ENCODE measurements at regions not wholly inside any gene's neighbourhood (a gene's known extent, or its start where the extent isn't known, plus 50 kb on each side); places are given as distances from the start of the nearest gene placed in this dataset.
"Not testable (repeated sequence)": the region's sequence is repeated elsewhere in the genome, so short reads cannot be mapped to it uniquely, and the experiment has no call there.

- no peak for DNase-seq (ENCODE audit: low spot score)
These were observed 186.4 kb upstream of the ERCC4 start for GRCh38 chr16:13733561-13733960.

GRCh38 chr16:13739621-13740373 is 180.2 kb upstream of the ERCC4 start:
- DNase-seq (ENCODE audit: low spot score) = not testable (repeated sequence)

- DNase-seq (ENCODE audit: low spot score) = no peak
These were observed 177.0 kb upstream of the ERCC4 start for GRCh38 chr16:13742928-13743327.

- no peak for DNase-seq (ENCODE audit: low spot score)
These were observed 176.4 kb upstream of the ERCC4 start for GRCh38 chr16:13743571-13743970.

- no peak for DNase-seq (ENCODE audit: low spot score)
These were observed 163.4 kb upstream of the ERCC4 start for GRCh38 chr16:13756411-13757140.

GRCh38 chr16:13766334-13766733 is 153.6 kb upstream of the ERCC4 start:
- no peak for DNase-seq (ENCODE audit: low spot score)

- DNase-seq (ENCODE audit: low spot score) = no peak
These were observed 152.7 kb upstream of the ERCC4 start for GRCh38 chr16:13767215-13767614.

GRCh38 chr16:13768471-13768870 is 151.5 kb upstream of the ERCC4 start:
- no peak for DNase-seq (ENCODE audit: low spot score)

- DNase-seq (ENCODE audit: low spot score) = no peak
These were observed 149.5 kb upstream of the ERCC4 start for GRCh38 chr16:13770436-13770835.

GRCh38 chr16:13772782-13773181 is 147.2 kb upstream of the ERCC4 start:
- no peak for DNase-seq (ENCODE audit: low spot score)

GRCh38 chr16:13779676-13780075 is 140.3 kb upstream of the ERCC4 start:
- no peak for DNase-seq (ENCODE audit: low spot score)

- DNase-seq (ENCODE audit: low spot score) = no peak
These were observed 139.4 kb upstream of the ERCC4 start for GRCh38 chr16:13780406-13781168.

GRCh38 chr16:13781169-13781564 is 138.8 kb upstream of the ERCC4 start:
- no peak for DNase-seq (ENCODE audit: low spot score)

GRCh38 chr16:13781575-13782338 is 138.2 kb upstream of the ERCC4 start:
- DNase-seq (ENCODE audit: low spot score) = no peak

- DNase-seq (ENCODE audit: low spot score) = no peak
These were observed 128.9 kb upstream of the ERCC4 start for GRCh38 chr16:13791095-13791494.

- no peak for DNase-seq (ENCODE audit: low spot score)
These were observed 126.0 kb upstream of the ERCC4 start for GRCh38 chr16:13793841-13794409.

- DNase-seq (ENCODE audit: low spot score) = no peak
These were observed 124.8 kb upstream of the ERCC4 start for GRCh38 chr16:13795131-13795530.

- DNase-seq (ENCODE audit: low spot score) = no peak
These were observed 122.2 kb upstream of the ERCC4 start for GRCh38 chr16:13797718-13798117.

GRCh38 chr16:13798211-13798610 is 121.7 kb upstream of the ERCC4 start:
- DNase-seq (ENCODE audit: low spot score) = no peak

- DNase-seq (ENCODE audit: low spot score) = no peak
These were observed 116.0 kb upstream of the ERCC4 start for GRCh38 chr16:13803974-13804373.

GRCh38 chr16:13805951-13806350 is 114.0 kb upstream of the ERCC4 start:
- DNase-seq (ENCODE audit: low spot score) = no peak

- DNase-seq (ENCODE audit: low spot score) = no peak
These were observed 113.3 kb upstream of the ERCC4 start for GRCh38 chr16:13806671-13807070.
